Lower leg skin (tissue), 4 donors: ENCODE measurements at regions not wholly inside any gene's neighbourhood (a gene's known extent, or its start where the extent isn't known, plus 50 kb on each side); places are given as distances from the start of the nearest gene placed in this dataset.
"Not testable (repeated sequence)": the region's sequence is repeated elsewhere in the genome, so short reads cannot be mapped to it uniquely, and the experiment has no call there.

ENCODE experiments used
- DNase-seq, 2 donors: peaks; one replicate each; pipeline ENCODE4 v3.0.0-alpha.2; 2019; ENCODE audit warnings: low spot score in 2 of 2
- H3K4me3 ChIP-seq: fragments of 200-600 bp; sonication (generic); 2 replicates; pipeline ENCODE4 v1.5.1; 2017; ENCODE audit warnings: mild to moderate bottlenecking, low read depth; ENCODE audit not compliant: poor library complexity, severe bottlenecking
- CTCF ChIP-seq, 3 donors: fragments of 450-650 bp; IDR thresholded peaks; one replicate each; pipeline ENCODE4 v1.5.1; 2016; ENCODE audit warnings: antibody characterized with exemption in 3 of 3, mild to moderate bottlenecking in 3 of 3, moderate library complexity in 2 of 3
- POLR2A ChIP-seq, 2 donors: fragments of 450-650 bp; IDR thresholded peaks; one replicate each; pipeline ENCODE4 v1.6.1; 2016 to 2017; ENCODE audit warnings: antibody characterized with exemption in 2 of 2, mild to moderate bottlenecking in 1 of 2, moderate library complexity in 1 of 2
- WGBS, 2 donors: methylation state at CpG; one replicate each; pipeline ENCODE4 v1.1.5; 2018; 5-methylcytosine and 5-hydroxymethylcytosine counted together
- intact Hi-C: fragments of 100-400 bp; cut with DNase I; formaldehyde crosslinking; loops from one replicate; pipeline ENCODE4 v1.15.0; 2023; ENCODE audit warnings: low total_unique reads

DNA sequence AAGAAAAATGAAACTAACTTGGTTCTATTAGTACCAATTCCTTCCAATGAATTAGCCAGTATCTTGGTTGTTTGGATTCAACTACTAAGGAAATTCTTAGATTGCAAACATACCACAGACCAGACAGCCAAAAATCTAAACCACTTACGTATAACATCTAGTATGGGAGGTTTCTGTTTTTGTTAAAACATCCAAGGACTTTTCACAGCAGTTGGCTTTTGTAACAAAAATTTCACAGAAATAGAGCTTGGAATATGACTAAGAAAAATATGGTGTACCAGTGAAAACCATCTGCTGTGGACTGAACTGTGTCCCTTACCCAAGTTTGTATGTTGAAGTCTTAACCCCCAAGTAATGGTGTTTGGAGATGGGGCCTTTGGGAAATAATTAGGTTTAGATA lies 199.2 kb downstream of the OTOL1 start:
- no peak overlapping the region for H3K4me3 ChIP-seq
- WGBS, 2 donors = 56 to 64% methylated on average over 1 of the region's 1 CpG
- intact Hi-C loops = no loop called here
- DNase-seq = no peak
- TF ChIP-seq POLR2A (IDR thresholded peaks at IDR 0.05) (no peak), CTCF (IDR thresholded peaks at IDR 0.05) (no peak)

DNA sequence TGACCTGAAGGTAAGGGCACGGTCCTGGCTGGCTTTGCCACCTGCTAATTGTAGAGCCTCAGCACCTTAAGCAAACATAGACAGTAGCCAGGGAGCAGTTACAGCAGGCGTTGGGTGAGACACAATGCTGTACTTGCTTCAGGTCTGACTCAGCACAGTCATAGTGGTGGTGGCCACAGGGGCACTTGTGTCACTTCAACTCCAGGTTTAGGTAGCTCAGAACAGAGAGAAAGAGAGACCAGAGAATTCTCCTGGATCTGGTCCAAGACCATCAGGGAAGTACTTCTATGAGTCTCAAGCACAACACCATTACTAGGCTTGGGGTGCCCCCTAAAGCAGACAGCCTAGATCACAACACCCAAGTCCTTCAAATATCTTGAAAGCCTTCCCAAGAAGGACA lies 204.4 kb downstream of the OTOL1 start:
- intact Hi-C loops = no loop called here
- DNase-seq = no peak
- TF ChIP-seq POLR2A (IDR thresholded peaks at IDR 0.05) (no peak), CTCF (IDR thresholded peaks at IDR 0.05) (no peak)
- no peak overlapping the region for H3K4me3 ChIP-seq
- 86 to 88% methylated on average over 2 of the region's 2 CpGs for WGBS, 2 donors

DNA sequence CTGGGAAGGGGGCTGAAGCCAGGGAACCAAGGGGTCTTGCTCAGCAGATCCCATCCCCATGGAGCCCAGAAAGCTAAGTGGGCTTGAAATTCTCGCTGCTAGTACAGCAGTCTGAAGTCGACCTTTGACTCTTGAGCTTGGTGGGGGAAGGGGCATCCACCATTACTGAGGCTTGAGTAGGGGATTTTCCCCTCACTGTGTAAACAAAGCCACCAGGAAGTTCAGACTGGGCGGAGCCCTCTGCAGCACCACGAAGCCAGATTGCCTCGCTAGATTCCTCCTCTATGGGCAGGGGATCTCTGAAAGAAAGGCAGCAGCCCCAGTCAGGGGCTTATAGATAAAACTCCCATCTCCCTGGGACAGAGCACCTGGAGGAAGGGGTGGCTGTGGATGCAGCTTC lies 210.6 kb downstream of the OTOL1 start:
- DNase-seq, H3K4me3 ChIP-seq, intact Hi-C loops: not testable (repeated sequence)
- 78 to 81% methylated on average over 5 of the region's 5 CpGs for WGBS, 2 donors

DNA sequence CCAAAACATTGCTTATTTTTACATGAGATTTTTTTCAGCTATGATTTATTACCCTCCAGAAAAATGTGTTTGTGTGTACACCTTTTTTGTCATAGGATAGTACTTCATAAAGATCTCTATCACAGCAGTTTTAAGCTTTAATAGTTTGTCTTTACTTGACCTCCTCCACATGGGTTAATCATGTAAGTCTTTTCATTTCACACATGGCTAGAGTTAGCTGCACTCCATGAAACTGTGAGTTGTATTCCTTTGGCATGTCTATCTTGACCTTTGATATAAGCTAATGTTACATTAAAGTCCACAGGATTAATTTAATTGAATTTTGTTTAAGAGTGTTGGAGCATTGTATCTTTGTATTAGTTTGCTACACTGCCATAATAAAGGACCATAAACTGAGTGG lies 217.1 kb downstream of the OTOL1 start:
- TF ChIP-seq CTCF (IDR thresholded peaks at IDR 0.05) (no peak), POLR2A (IDR thresholded peaks at IDR 0.05) (no peak)
- intact Hi-C loops = no loop called here
- H3K4me3 ChIP-seq = no peak overlapping the region
- DNase-seq = no peak

- no peak for DNase-seq
- TF ChIP-seq POLR2A (IDR thresholded peaks at IDR 0.05) (no peak), CTCF (IDR thresholded peaks at IDR 0.05) (no peak)
- WGBS, 2 donors = 81 to 83% methylated on average over 2 of the region's 2 CpGs
Observed at GRCh38 chr3:161731968-161732367, 235.4 kb downstream of the OTOL1 start.

DNA sequence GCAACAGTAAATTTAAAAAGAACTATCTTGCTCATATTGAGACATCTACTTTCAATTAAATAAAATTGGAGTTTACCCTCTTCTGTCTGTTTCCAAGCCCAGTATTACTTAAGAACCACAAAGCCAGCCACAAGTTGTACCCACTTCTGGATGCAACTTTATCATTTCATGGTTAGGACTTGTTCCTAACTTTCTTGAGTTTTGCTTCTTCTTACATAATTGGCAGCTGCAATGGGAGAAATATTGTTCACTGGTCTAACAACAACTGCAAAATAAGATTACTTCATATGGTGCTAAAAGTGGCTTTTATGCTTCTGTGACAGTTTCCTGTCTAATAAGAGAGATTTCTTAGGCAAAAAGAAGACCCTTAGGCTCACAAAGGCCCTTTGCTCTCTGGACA lies 240.6 kb downstream of the OTOL1 start:
- no peak overlapping the region for H3K4me3 ChIP-seq
- TF ChIP-seq CTCF (IDR thresholded peaks at IDR 0.05) = no peak
- no peak for TF ChIP-seq POLR2A (IDR thresholded peaks at IDR 0.05)
- intact Hi-C loops = no loop called here
- DNase-seq = no peak

More at GRCh38 chr3:161731968-161732367, 235.4 kb downstream of the OTOL1 start:
- H3K4me3 ChIP-seq = no peak overlapping the region
- intact Hi-C loops = no loop called here
